Neural cell (in vitro differentiated cells): ENCODE measurements at regions not wholly inside any gene's neighbourhood (a gene's known extent, or its start where the extent isn't known, plus 50 kb on each side); places are given as distances from the start of the nearest gene placed in this dataset.

Experiments used
- H2AFZ ChIP-seq: fragments of 200-600, 300-800 bp; sonication (generic), shearing (Covaris generic); 2 replicates; pipeline ENCODE4 v1.6.0; 2014; ENCODE audit warnings: low read depth, mild to moderate bottlenecking, antibody characterized with exemption, low read length, moderate library complexity
- H3F3A ChIP-seq: fragments of 200-600 bp; shearing (Covaris generic); 2 replicates; pipeline ENCODE4 v1.6.1; 2016; ENCODE audit warnings: mild to moderate bottlenecking, moderate library complexity, mixed read lengths, antibody characterized with exemption, low read length; ENCODE audit not compliant: insufficient read depth, poor library complexity, severe bottlenecking
- H3K27ac ChIP-seq: fragments of 200-600, 300-800 bp; sonication (generic), shearing (Covaris generic); 2 replicates; pipeline ENCODE4 v1.5.1; 2014; ENCODE audit warnings: mild to moderate bottlenecking, low read length, moderate library complexity
- H3K27me3 ChIP-seq: fragments of 300-800, 200-600 bp; sonication (generic), shearing (Covaris generic); 2 replicates; pipeline ENCODE4 v1.6.0; 2014; ENCODE audit warnings: mild to moderate bottlenecking, low read depth, low read length, moderate library complexity; ENCODE audit not compliant: insufficient read depth
- H3K36me3 ChIP-seq: fragments of 300-800, 200-600 bp; sonication (generic), shearing (Covaris generic); 2 replicates; pipeline ENCODE4 v1.5.1; 2014; ENCODE audit warnings: mild to moderate bottlenecking, antibody characterized with exemption, low read length, moderate library complexity; ENCODE audit not compliant: insufficient read depth
- H3K4me2 ChIP-seq: fragments of 300-800, 200-600 bp; sonication (generic), shearing (Covaris generic); 2 replicates; pipeline ENCODE4 v1.6.0; 2014; ENCODE audit warnings: mild to moderate bottlenecking, low read length
- H3K4me3 ChIP-seq: fragments of 300-800, 200-600 bp; sonication (generic), shearing (Covaris generic); 2 replicates; pipeline ENCODE4 v1.5.1; 2014; ENCODE audit warnings: mild to moderate bottlenecking, low read length, moderate library complexity
- H3K79me2 ChIP-seq: fragments of 200-600 bp; shearing (Covaris generic); replicated peaks from 2 replicates; pipeline ENCODE4 v1.6.0; 2014; ENCODE audit warnings: mild to moderate bottlenecking, low read length, moderate library complexity; ENCODE audit not compliant: insufficient read depth
- H3K9ac ChIP-seq: fragments of 300-800, 200-600 bp; sonication (generic), shearing (Covaris generic); 2 replicates; pipeline ENCODE4 v1.6.1; 2016; ENCODE audit warnings: mild to moderate bottlenecking, low read length, mixed read lengths
- H3K9me2 ChIP-seq: fragments of 200-600 bp; shearing (Covaris generic); 2 replicates; pipeline ENCODE4 v1.6.1; 2016; ENCODE audit warnings: mild to moderate bottlenecking, low read length, mixed read lengths; ENCODE audit not compliant: insufficient read depth
- H3K9me3 ChIP-seq: fragments of 200-600, 300-800 bp; sonication (generic), shearing (Covaris generic); 2 replicates; pipeline ENCODE4 v1.6.1; 2016; ENCODE audit warnings: mild to moderate bottlenecking, mixed run types, low read length, moderate library complexity, mixed read lengths
- H4K20me1 ChIP-seq: fragments of 200-600 bp; shearing (Covaris generic); 2 replicates; pipeline ENCODE4 v1.6.1; 2016; ENCODE audit warnings: mild to moderate bottlenecking, mixed run types; ENCODE audit not compliant: insufficient read depth
- CTCF ChIP-seq: fragments of 450-650 bp; IDR thresholded peaks from 2 replicates; pipeline ENCODE4 v1.5.1; 2014; ENCODE audit warnings: antibody characterized with exemption, mild to moderate bottlenecking, moderate library complexity; ENCODE audit not compliant: poor library complexity, severe bottlenecking
- EP300 ChIP-seq: fragments of 450-650 bp; conservative IDR thresholded peaks from 2 replicates; pipeline ENCODE4 v1.6.1; 2014; ENCODE audit warnings: antibody characterized with exemption, mild to moderate bottlenecking, moderate library complexity; ENCODE audit not compliant: poor library complexity, severe bottlenecking
- EZH2 ChIP-seq: fragments of 200-600, 300-800 bp; shearing (Covaris generic), sonication (generic); IDR thresholded peaks from 2 replicates; pipeline ENCODE4 v1.6.1; 2014; ENCODE audit warnings: antibody characterized with exemption, low read length, borderline replicate concordance, mild to moderate bottlenecking; ENCODE audit not compliant: insufficient read depth, poor library complexity, severe bottlenecking
- MXI1 ChIP-seq: fragments of 450-650 bp; conservative IDR thresholded peaks from 2 replicates; pipeline ENCODE4 v1.6.1; 2014; ENCODE audit warnings: antibody characterized with exemption, mild to moderate bottlenecking; ENCODE audit not compliant: poor library complexity, severe bottlenecking
- POLR2AphosphoS5 ChIP-seq: IDR thresholded peaks from 2 replicates; pipeline ENCODE4 v1.6.1; 2012
- RAD21 ChIP-seq: fragments of 450-650 bp; conservative IDR thresholded peaks from 2 replicates; pipeline ENCODE4 v1.6.1; 2014; ENCODE audit warnings: antibody characterized with exemption, mild to moderate bottlenecking, moderate library complexity
- REST ChIP-seq: IDR thresholded peaks from 2 replicates; pipeline ENCODE4 v1.6.1; 2012; ENCODE audit warnings: borderline replicate concordance
- SMC3 ChIP-seq: fragments of 450-650 bp; conservative IDR thresholded peaks from 2 replicates; pipeline ENCODE4 v1.6.1; 2014; ENCODE audit warnings: antibody characterized with exemption, mild to moderate bottlenecking, moderate library complexity; ENCODE audit not compliant: poor library complexity
- TAF1 ChIP-seq: IDR thresholded peaks from 2 replicates; pipeline ENCODE4 v1.6.1; 2012; ENCODE audit warnings: low read depth

GRCh38 chr15:69653306-69653705 lies 200.7 kb downstream of the RPLP1 start:
- Histone ChIP-seq H2AFZ (no peak overlapping the region), H3K4me2 (no peak overlapping the region), H3K79me2 (no peaks in the 10 kb centered on the region), H3F3A (no peaks in the 10 kb centered on the region), H3K9me2 (no peaks in the 10 kb centered on the region), H3K9ac (no peak overlapping the region), H3K9me3 (no peaks in the 10 kb centered on the region), H3K27me3 (no peaks in the 10 kb centered on the region), H3K4me3 (no peak overlapping the region), H4K20me1 (no peaks in the 10 kb centered on the region), H3K27ac (no peak overlapping the region), H3K36me3 (no peaks in the 10 kb centered on the region)
- TF ChIP-seq REST (no peak), POLR2AphosphoS5 (no peak), EZH2 (no peak), MXI1 (no peak), EP300 (no peak), SMC3 (no peak), RAD21 (no peak), TAF1 (no peak), CTCF (no peak)

- H4K20me1 ChIP-seq: no peaks in the 10 kb centered on the region
- no peak for TF ChIP-seq POLR2AphosphoS5
- no peak for TF ChIP-seq RAD21
- TF ChIP-seq REST: no peak
- TF ChIP-seq EP300: no peak
- TF ChIP-seq CTCF: no peak
- TF ChIP-seq SMC3: no peak
- TF ChIP-seq EZH2: no peak
- no peak for TF ChIP-seq TAF1
- no peaks in the 10 kb centered on the region for H3K9me2 ChIP-seq
- no peak overlapping the region for H3K4me2 ChIP-seq
- H3K36me3 ChIP-seq: no peaks in the 10 kb centered on the region
- no peaks in the 10 kb centered on the region for H3K79me2 ChIP-seq
- no peak overlapping the region for H3K4me3 ChIP-seq
- H3F3A ChIP-seq: no peaks in the 10 kb centered on the region
- H3K27me3 ChIP-seq: no peaks in the 10 kb centered on the region
- H2AFZ ChIP-seq: no peak overlapping the region
- H3K9ac ChIP-seq: no peak overlapping the region
- no peak overlapping the region for H3K27ac ChIP-seq
- H3K9me3 ChIP-seq: no peaks in the 10 kb centered on the region
These were observed 201.2 kb downstream of the RPLP1 start for GRCh38 chr15:69653846-69654245.
